Neuronal stem cell (in vitro differentiated cells): ENCODE measurements at regions not wholly inside any gene's neighbourhood (a gene's known extent, or its start where the extent isn't known, plus 50 kb on each side); places are given as distances from the start of the nearest gene placed in this dataset.
A peak's percentile ranks its signal among the peaks of the same experiment; 100 is the strongest.

ENCODE experiments used
- DNase-seq: peaks from one replicate; pipeline ENCODE4 v3.0.0-alpha.2; 2013; ENCODE audit warnings: low spot score
- H2AFZ ChIP-seq: one replicate; pipeline ENCODE4 v1.6.1; 2013; ENCODE audit warnings: mild to moderate bottlenecking, low read length, inconsistent platforms
- H2AK5ac ChIP-seq: 2 replicates; pipeline ENCODE4 v1.6.1; 2013; ENCODE audit warnings: low read depth, mild to moderate bottlenecking, inconsistent platforms, low read length, moderate library complexity, mixed read lengths
- H2BK120ac ChIP-seq: 2 replicates; pipeline ENCODE4 v1.6.1; 2013; ENCODE audit warnings: low read depth, mild to moderate bottlenecking, inconsistent platforms, low read length, moderate library complexity, mixed read lengths
- H2BK12ac ChIP-seq: one replicate; pipeline ENCODE4 v1.6.1; 2013; ENCODE audit warnings: low read length, inconsistent platforms
- H2BK15ac ChIP-seq: 2 replicates; pipeline ENCODE4 v1.6.1; 2013; ENCODE audit warnings: mild to moderate bottlenecking, low read length, inconsistent platforms, mixed read lengths
- H2BK5ac ChIP-seq: one replicate; pipeline ENCODE4 v1.6.1; 2013; ENCODE audit warnings: inconsistent platforms, mild to moderate bottlenecking, low read length, moderate library complexity
- H3K14ac ChIP-seq: one replicate; pipeline ENCODE4 v1.6.1; 2013; ENCODE audit warnings: low read length, inconsistent platforms
- H3K18ac ChIP-seq: 2 replicates; pipeline ENCODE4 v1.6.1; 2013; ENCODE audit warnings: low read length, inconsistent platforms
- H3K23ac ChIP-seq: 2 replicates; pipeline ENCODE4 v1.6.1; 2013; ENCODE audit warnings: low read depth, mild to moderate bottlenecking, mixed read lengths, low read length, inconsistent platforms; ENCODE audit not compliant: poor library complexity
- H3K27ac ChIP-seq: replicated peaks from 3 replicates; pipeline ENCODE4 v1.5.1; 2013; ENCODE audit warnings: low read length, inconsistent platforms
- H3K27me3 ChIP-seq, 3 experiments: 2 replicates each; pipeline ENCODE4 v1.6.1; 2013; ENCODE audit warnings: low read length in 3 of 3, mild to moderate bottlenecking in 2 of 3, inconsistent platforms in 1 of 3, low read depth in 1 of 3, mixed read lengths in 1 of 3, moderate library complexity in 1 of 3; ENCODE audit not compliant: control insufficient read depth in 3 of 3, insufficient read depth in 3 of 3
- H3K36me3 ChIP-seq, 2 donors: replicated peaks in 1 of 2; 2 replicates each; pipeline ENCODE4 v1.6.1; 2013; ENCODE audit warnings: low read length in 2 of 2; ENCODE audit not compliant: control insufficient read depth in 2 of 2, insufficient read depth in 2 of 2
- H3K4ac ChIP-seq: 2 replicates; pipeline ENCODE4 v1.6.1; 2013; ENCODE audit warnings: inconsistent platforms, mild to moderate bottlenecking, low read length, moderate library complexity
- H3K4me1 ChIP-seq, 2 donors: 1 replicate in 1 of 2; 2 replicates in 1 of 2; pipeline ENCODE4 v1.6.1; 2013; ENCODE audit warnings: low read length in 2 of 2, low read depth in 1 of 2; ENCODE audit not compliant: control insufficient read depth in 2 of 2, insufficient read depth in 1 of 2
- H3K4me2 ChIP-seq: one replicate; pipeline ENCODE4 v1.6.1; 2013; ENCODE audit warnings: mild to moderate bottlenecking, low read length, inconsistent platforms; ENCODE audit not compliant: insufficient read depth, poor library complexity, severe bottlenecking
- H3K4me3 ChIP-seq, 2 donors: 2 replicates each; pipeline ENCODE4 v1.5.1; 2013; ENCODE audit warnings: low read length in 2 of 2, mild to moderate bottlenecking in 2 of 2, inconsistent platforms in 1 of 2, moderate library complexity in 1 of 2
- H3K79me1 ChIP-seq: one replicate; pipeline ENCODE4 v1.6.1; 2013; ENCODE audit warnings: low read depth, mild to moderate bottlenecking, inconsistent platforms, low read length, moderate library complexity
- H3K9ac ChIP-seq: one replicate; pipeline ENCODE4 v1.6.1; 2013; ENCODE audit warnings: mild to moderate bottlenecking, low read depth, low read length, inconsistent platforms; ENCODE audit not compliant: poor library complexity
- H3K9me3 ChIP-seq, 2 donors: replicated peaks in 1 of 2; 2 replicates each; pipeline versions ENCODE3 to v1.6.1; 2013; ENCODE audit warnings: low read length in 2 of 2, mild to moderate bottlenecking in 2 of 2, inconsistent platforms in 1 of 2, low read depth in 1 of 2, mixed read lengths in 1 of 2, moderate library complexity in 1 of 2; ENCODE audit not compliant: control insufficient read depth in 2 of 2, insufficient read depth in 1 of 2
- H4K8ac ChIP-seq: one replicate; pipeline ENCODE4 v1.6.1; 2013; ENCODE audit warnings: low read depth, mild to moderate bottlenecking, inconsistent platforms, low read length, moderate library complexity
- H4K91ac ChIP-seq: one replicate; pipeline ENCODE4 v1.6.1; 2013; ENCODE audit warnings: low read length, low read depth, mild to moderate bottlenecking, inconsistent platforms; ENCODE audit not compliant: poor library complexity
- WGBS, 2 donors: extraction: QIAGEN DNeasy Blood & Tissue Kit; methylation state at CpG; one replicate each; pipeline ENCODE4 v1.1.7; 2013; ENCODE audit warnings: missing lambda C conversion rate in 2 of 2, mixed read lengths in 1 of 2; ENCODE audit not compliant: insufficient read length in 2 of 2, insufficient replicate concordance in 1 of 2; ENCODE audit errors: extremely low coverage in 2 of 2; 5-methylcytosine and 5-hydroxymethylcytosine counted together

GRCh38 chr4:114286262-114286810 is 306.9 kb upstream of the ARSJ start:
- H3K9ac ChIP-seq, result no peak overlapping the region
- H4K8ac ChIP-seq, result no peak overlapping the region
- H3K36me3 ChIP-seq, result no peaks in the 10 kb centered on the region
- H2BK5ac ChIP-seq, result no peak overlapping the region
- H3K4me1 ChIP-seq, result no peaks in the 10 kb centered on the region
- no peak for DNase-seq
- H2AK5ac ChIP-seq, result no peak overlapping the region
- no peak overlapping the region for H2BK120ac ChIP-seq
- no peak overlapping the region for H3K27ac ChIP-seq
- H3K23ac ChIP-seq, result no peak overlapping the region
- no peaks in the 10 kb centered on the region for H3K27me3 ChIP-seq
- no peak overlapping the region for H2BK15ac ChIP-seq
- H3K4ac ChIP-seq, result no peak overlapping the region
- no peak overlapping the region for H3K18ac ChIP-seq
- no peak overlapping the region for H3K4me2 ChIP-seq
- H2BK12ac ChIP-seq, result no peak overlapping the region
- H3K9me3 ChIP-seq, result no peaks in the 10 kb centered on the region
- H3K79me1 ChIP-seq, result no peaks in the 10 kb centered on the region
- H4K91ac ChIP-seq, result no peak overlapping the region
- WGBS, 2 donors, result no CpG with 5 or more reads among the region's 3 CpGs
- no peak overlapping the region for H3K4me3 ChIP-seq
- H2AFZ ChIP-seq, result peak overlapping the region; percentile 2
- no peak overlapping the region for H3K14ac ChIP-seq

- Histone ChIP-seq H3K4me3 (no peak overlapping the region), H3K4ac (no peak overlapping the region), H3K14ac (no peak overlapping the region), H4K91ac (no peak overlapping the region), H3K79me1 (no peaks in the 10 kb centered on the region), H2BK15ac (no peak overlapping the region), H3K18ac (no peak overlapping the region), H2AK5ac (no peak overlapping the region), H3K9me3 (no peaks in the 10 kb centered on the region), H3K27ac (no peak overlapping the region), H3K23ac (no peak overlapping the region), H3K36me3 (no peaks in the 10 kb centered on the region), H3K9ac (no peak overlapping the region), H3K4me1 (no peaks in the 10 kb centered on the region), H2BK12ac (no peak overlapping the region), H2AFZ (no peak overlapping the region), H2BK5ac (no peak overlapping the region), H3K4me2 (no peak overlapping the region), H3K27me3 (no peaks in the 10 kb centered on the region), H4K8ac (no peak overlapping the region), H2BK120ac (no peak overlapping the region)
- no CpG with 5 or more reads among the region's 10 CpGs for WGBS, 2 donors
- no peak for DNase-seq
Observed at GRCh38 chr4:114287079-114287696, 307.7 kb upstream of the ARSJ start.

GRCh38 chr4:114296126-114296525 is 302.5 kb upstream of the UGT8 start:
- Histone ChIP-seq H2BK15ac (no peak overlapping the region), H3K9me3 (peaks cover 0 to 1% of the 10 kb centered on the region in 2 donors), H2BK12ac (no peak overlapping the region), H3K23ac (no peak overlapping the region), H2BK5ac (no peak overlapping the region), H3K4me3 (no peak overlapping the region), H3K14ac (no peak overlapping the region), H2AK5ac (no peak overlapping the region), H3K4me1 (no peaks in the 10 kb centered on the region), H2BK120ac (no peak overlapping the region), H3K4ac (no peak overlapping the region), H3K27ac (no peak overlapping the region), H3K27me3 (no peaks in the 10 kb centered on the region), H3K4me2 (no peak overlapping the region), H3K79me1 (no peaks in the 10 kb centered on the region), H2AFZ (no peak overlapping the region), H4K8ac (no peak overlapping the region), H3K9ac (no peak overlapping the region), H3K36me3 (no peaks in the 10 kb centered on the region), H4K91ac (no peak overlapping the region), H3K18ac (no peak overlapping the region)
- no CpG with 5 or more reads among the region's 17 CpGs for WGBS, 2 donors
- no peak for DNase-seq

GRCh38 chr4:114302472-114302871 is 296.1 kb upstream of the UGT8 start:
- no peak overlapping the region for H2AK5ac ChIP-seq
- no peak overlapping the region for H3K4ac ChIP-seq
- DNase-seq, result no peak
- H2BK12ac ChIP-seq, result no peak overlapping the region
- H3K9ac ChIP-seq, result no peak overlapping the region
- no peak overlapping the region for H2BK5ac ChIP-seq
- no CpG with 5 or more reads among the region's 2 CpGs for WGBS, 2 donors
- no peak overlapping the region for H3K14ac ChIP-seq
- H2AFZ ChIP-seq, result peak overlapping the region; percentile 53
- no peaks in the 10 kb centered on the region for H3K27me3 ChIP-seq
- H3K4me2 ChIP-seq, result no peak overlapping the region
- H3K9me3 ChIP-seq, result no peaks in the 10 kb centered on the region
- H3K18ac ChIP-seq, result no peak overlapping the region
- no peak overlapping the region for H4K8ac ChIP-seq
- no peak overlapping the region for H2BK120ac ChIP-seq
- H3K27ac ChIP-seq, result no peak overlapping the region
- no peak overlapping the region for H3K23ac ChIP-seq
- no peak overlapping the region for H2BK15ac ChIP-seq
- H3K79me1 ChIP-seq, result no peaks in the 10 kb centered on the region
- no peaks in the 10 kb centered on the region for H3K36me3 ChIP-seq
- H4K91ac ChIP-seq, result no peak overlapping the region
- no peak overlapping the region for H3K4me3 ChIP-seq
- no peaks in the 10 kb centered on the region for H3K4me1 ChIP-seq
